Uterus (tissue), 3 donors: ENCODE measurements at regions not wholly inside any gene's neighbourhood (a gene's known extent, or its start where the extent isn't known, plus 50 kb on each side); places are given as distances from the start of the nearest gene placed in this dataset.

ENCODE experiments used
- DNase-seq, 2 donors: peaks; one replicate each; pipeline ENCODE4 v3.0.0-alpha.2; 2019 to 2020
- H3K27ac ChIP-seq, 2 donors: fragments of 200-600 bp; sonication (generic); 1 replicate in 1 of 2; 2 replicates in 1 of 2; pipeline ENCODE4 v1.5.1; 2016 to 2018
- H3K27me3 ChIP-seq, 2 donors: fragments of 200-600 bp; sonication (generic); one replicate each; pipeline ENCODE4 v1.5.1; 2018 to 2019; ENCODE audit warnings: control low read depth in 1 of 2
- H3K36me3 ChIP-seq, 2 donors: fragments of 200-600 bp; sonication (generic); one replicate each; pipeline ENCODE4 v1.5.1; 2019; ENCODE audit warnings: control low read depth in 1 of 2
- H3K4me1 ChIP-seq, 2 donors: fragments of 200-600 bp; sonication (generic); one replicate each; pipeline ENCODE4 v1.5.1; 2018 to 2019; ENCODE audit warnings: control low read depth in 1 of 2
- H3K4me3 ChIP-seq, 2 donors: fragments of 200-600 bp; sonication (generic); 1 replicate in 1 of 2; 2 replicates in 1 of 2; pipeline ENCODE4 v1.5.1; 2018 to 2019; ENCODE audit warnings: mild to moderate bottlenecking in 1 of 2
- H3K9me3 ChIP-seq, 2 donors: fragments of 200-600 bp; sonication (generic); one replicate each; pipeline ENCODE4 v1.5.1; 2019; ENCODE audit warnings: control low read depth in 1 of 2
- CTCF ChIP-seq, 4 experiments: fragments of 200-600 bp in 2 of 4; fragments of 450-650 bp in 2 of 4; sonication (generic) in 2 of 4; IDR thresholded peaks; one replicate each; pipeline ENCODE4 v1.5.1; 2016 to 2019; ENCODE audit warnings: antibody characterized with exemption in 4 of 4, mild to moderate bottlenecking in 2 of 4, moderate library complexity in 1 of 4
- POLR2A ChIP-seq, 2 donors: fragments of 450-650 bp; IDR thresholded peaks; one replicate each; pipeline ENCODE4 v1.6.1; 2016; ENCODE audit warnings: antibody characterized with exemption in 2 of 2, mild to moderate bottlenecking in 1 of 2, moderate library complexity in 1 of 2
- intact Hi-C: fragments of 100-400 bp; cut with DNase I; formaldehyde crosslinking; loops from one replicate; pipeline ENCODE4 v1.15.1; 2023; ENCODE audit warnings: low total_unique reads
- donor health status: DM: yes; HTN: yes; CAD: no.

DNA sequence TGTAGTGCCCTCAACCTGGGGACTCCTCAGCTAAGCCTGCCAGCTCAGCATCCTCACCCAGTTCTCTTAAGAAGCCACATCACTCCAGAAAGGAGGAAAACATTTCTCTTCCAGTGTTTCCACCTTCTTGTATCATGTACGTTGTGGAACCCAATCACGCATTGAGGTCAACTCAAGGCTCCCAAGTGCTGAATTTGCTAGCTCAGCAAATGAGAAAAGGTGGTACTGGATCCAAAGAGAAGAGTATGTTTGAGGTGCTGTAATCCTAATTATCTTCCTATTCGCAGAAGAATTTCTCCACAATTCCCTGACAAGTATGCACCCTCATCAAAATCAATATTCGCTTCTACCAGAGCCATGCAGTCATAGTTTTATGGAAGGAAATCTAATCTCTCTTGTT lies 335.0 kb upstream of the C16orf82 start:
- no peak for DNase-seq
- intact Hi-C loops = no loop called here
- Histone ChIP-seq H3K9me3 (no peaks in the 10 kb centered on the region), H3K27me3 (no peaks in the 10 kb centered on the region), H3K4me3 (no peak overlapping the region), H3K36me3 (no peaks in the 10 kb centered on the region), H3K4me1 (no peaks in the 10 kb centered on the region), H3K27ac (no peak overlapping the region)
- TF ChIP-seq POLR2A (IDR thresholded peaks at IDR 0.05) (no peak), CTCF (IDR thresholded peaks at IDR 0.05) (no peak)

DNA sequence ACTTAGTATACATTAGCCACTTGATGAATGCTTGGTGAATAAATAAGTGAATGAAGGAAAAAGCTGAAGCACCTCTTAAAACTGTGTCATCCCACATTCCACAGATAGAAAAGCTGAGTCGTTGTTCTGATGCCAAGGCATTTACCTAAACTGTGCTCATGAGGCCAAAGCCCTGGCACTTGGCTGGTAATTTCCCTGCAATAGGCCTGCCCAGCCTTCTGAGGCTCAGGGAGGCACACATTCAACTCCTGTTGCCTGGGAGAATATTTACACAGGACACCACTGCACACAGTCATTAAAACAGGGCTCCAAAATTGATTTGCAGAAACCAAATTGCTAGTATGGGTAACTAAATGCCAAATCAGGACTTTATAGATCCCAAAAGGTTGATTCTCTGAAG lies 333.0 kb upstream of the C16orf82 start:
- H3K9me3 ChIP-seq = no peaks in the 10 kb centered on the region
- no peaks in the 10 kb centered on the region for H3K36me3 ChIP-seq
- TF ChIP-seq CTCF (IDR thresholded peaks at IDR 0.05) = no peak
- no peak for TF ChIP-seq POLR2A (IDR thresholded peaks at IDR 0.05)
- intact Hi-C loops = no loop called here
- H3K27ac ChIP-seq = no peak overlapping the region
- DNase-seq = no peak
- H3K27me3 ChIP-seq = no peaks in the 10 kb centered on the region
- no peak overlapping the region for H3K4me3 ChIP-seq
- no peaks in the 10 kb centered on the region for H3K4me1 ChIP-seq

DNA sequence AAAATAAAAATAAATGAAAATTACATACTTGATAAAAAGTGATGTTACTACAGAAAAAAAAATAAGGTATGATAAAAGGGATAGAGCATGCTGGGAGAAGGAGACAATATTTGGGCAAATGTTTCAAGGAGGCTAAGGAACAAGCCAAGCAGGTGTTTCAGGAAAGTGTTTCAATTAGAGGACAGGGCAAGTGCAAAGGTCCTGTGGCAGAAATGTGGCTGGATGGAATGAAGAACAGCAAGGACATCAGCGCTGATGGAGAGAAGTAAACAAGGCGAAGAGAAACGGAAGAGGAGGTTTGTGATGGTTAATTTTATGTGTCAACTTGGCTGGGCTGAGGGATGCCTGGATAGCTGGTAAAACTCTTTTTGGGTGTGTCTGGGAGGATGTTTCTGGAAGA lies 331.2 kb upstream of the C16orf82 start:
- no peaks in the 10 kb centered on the region for H3K9me3 ChIP-seq
- no peaks in the 10 kb centered on the region for H3K27me3 ChIP-seq
- no peaks in the 10 kb centered on the region for H3K36me3 ChIP-seq
- H3K27ac ChIP-seq = no peak overlapping the region
- H3K4me1 ChIP-seq = no peaks in the 10 kb centered on the region
- H3K4me3 ChIP-seq = no peak overlapping the region
- DNase-seq = no peak
- intact Hi-C loops = no loop called here
- TF ChIP-seq CTCF (IDR thresholded peaks at IDR 0.05) (no peak), POLR2A (IDR thresholded peaks at IDR 0.05) (no peak)

- no peaks in the 10 kb centered on the region for H3K4me1 ChIP-seq
- no peaks in the 10 kb centered on the region for H3K27me3 ChIP-seq
- H3K36me3 ChIP-seq = no peaks in the 10 kb centered on the region
- DNase-seq = no peak
- TF ChIP-seq CTCF (IDR thresholded peaks at IDR 0.05) = no peak
- TF ChIP-seq POLR2A (IDR thresholded peaks at IDR 0.05) = no peak
- intact Hi-C loops = no loop called here
- no peaks in the 10 kb centered on the region for H3K9me3 ChIP-seq
- H3K27ac ChIP-seq = no peak overlapping the region
- H3K4me3 ChIP-seq = no peak overlapping the region
Measured at GRCh38 chr16:26736084-26736483, 330.6 kb upstream of the C16orf82 start.

DNA sequence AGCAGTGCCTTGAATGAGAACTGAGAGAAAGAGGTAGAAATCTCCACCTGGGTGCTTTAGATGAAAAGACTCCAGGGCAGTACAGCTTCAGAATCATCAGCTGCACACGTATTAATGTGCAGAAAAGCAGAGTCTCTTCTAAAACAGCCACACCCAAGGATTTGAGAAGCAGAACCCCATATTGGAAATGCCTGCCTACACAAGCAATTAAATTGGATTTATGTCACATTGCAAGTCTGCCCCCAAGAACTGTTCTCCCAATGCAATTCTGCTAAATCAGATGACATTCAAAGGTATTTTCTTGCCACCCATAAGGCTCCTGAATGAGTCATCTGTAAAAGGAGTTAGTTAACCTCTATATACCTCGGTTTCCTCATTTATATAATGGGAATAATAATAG lies 326.0 kb upstream of the C16orf82 start:
- no peak overlapping the region for H3K27ac ChIP-seq
- no peak overlapping the region for H3K4me3 ChIP-seq
- TF ChIP-seq CTCF (IDR thresholded peaks at IDR 0.05) = no peak
- no peak for TF ChIP-seq POLR2A (IDR thresholded peaks at IDR 0.05)
- DNase-seq = no peak
- H3K36me3 ChIP-seq = no peaks in the 10 kb centered on the region
- no peaks in the 10 kb centered on the region for H3K9me3 ChIP-seq
- intact Hi-C loops = no loop called here
- no peaks in the 10 kb centered on the region for H3K4me1 ChIP-seq
- H3K27me3 ChIP-seq = no peaks in the 10 kb centered on the region
